NK-92 treated with Interleukin-12 subunit alpha and Interleukin-12 subunit beta, amount 100 ng/mL, for 24 hours (cell line): ENCODE measurements at regions not wholly inside any gene's neighbourhood (a gene's known extent, or its start where the extent isn't known, plus 50 kb on each side); places are given as distances from the start of the nearest gene placed in this dataset.
A peak's percentile ranks its signal among the peaks of the same experiment; 100 is the strongest.

Source experiments
- DNase-seq: peaks from one replicate; lab custom pipeline; 2025; lab: John Stamatoyannopoulos, UW

- no peak for DNase-seq
Measured at GRCh38 chr5:149441986-149442385, 62.9 kb upstream of the IL17B start.

GRCh38 chr5:149441194-149441753, 62.2 kb upstream of the IL17B start:
- DNase-seq = no peak

- no peak for DNase-seq
Measured at GRCh38 chr5:149439899-149440542, 60.9 kb upstream of the IL17B start.

- DNase-seq = no peak
Measured at GRCh38 chr5:149438711-149439132, 59.6 kb upstream of the IL17B start.

GRCh38 chr5:149438281-149438680, 59.2 kb upstream of the IL17B start:
- DNase-seq = no peak

- no peak for DNase-seq
Measured at GRCh38 chr5:149437391-149438040, 58.4 kb upstream of the IL17B start.

GRCh38 chr5:149435660-149436059, 56.6 kb upstream of the IL17B start:
- DNase-seq = no peak

GRCh38 chr5:149435015-149435376, 55.9 kb upstream of the IL17B start:
- no peak for DNase-seq

GRCh38 chr5:149434162-149435014, 55.3 kb upstream of the IL17B start:
- peak; percentile 17 for DNase-seq

- no peak for DNase-seq
Measured at GRCh38 chr5:149433524-149434131, 54.5 kb upstream of the IL17B start.

GRCh38 chr5:149432911-149433401, 53.9 kb upstream of the IL17B start:
- no peak for DNase-seq

GRCh38 chr5:149432376-149432775, 53.3 kb upstream of the IL17B start:
- no peak for DNase-seq

- DNase-seq = no peak
Measured at GRCh38 chr5:149429839-149430721, 51.0 kb upstream of the IL17B start.
